Activated CD8-positive, alpha-beta memory T cell treated with anti-CD3 and anti-CD28 coated beads, Interleukin-2, amount 50 U/mL, for 48 hours (primary cell): ENCODE measurements at regions not wholly inside any gene's neighbourhood (a gene's known extent, or its start where the extent isn't known, plus 50 kb on each side); places are given as distances from the start of the nearest gene placed in this dataset.

Experiments used
- DNase-seq: peaks from one replicate; pipeline ENCODE4 v3.0.0-alpha.2; 2020

DNA sequence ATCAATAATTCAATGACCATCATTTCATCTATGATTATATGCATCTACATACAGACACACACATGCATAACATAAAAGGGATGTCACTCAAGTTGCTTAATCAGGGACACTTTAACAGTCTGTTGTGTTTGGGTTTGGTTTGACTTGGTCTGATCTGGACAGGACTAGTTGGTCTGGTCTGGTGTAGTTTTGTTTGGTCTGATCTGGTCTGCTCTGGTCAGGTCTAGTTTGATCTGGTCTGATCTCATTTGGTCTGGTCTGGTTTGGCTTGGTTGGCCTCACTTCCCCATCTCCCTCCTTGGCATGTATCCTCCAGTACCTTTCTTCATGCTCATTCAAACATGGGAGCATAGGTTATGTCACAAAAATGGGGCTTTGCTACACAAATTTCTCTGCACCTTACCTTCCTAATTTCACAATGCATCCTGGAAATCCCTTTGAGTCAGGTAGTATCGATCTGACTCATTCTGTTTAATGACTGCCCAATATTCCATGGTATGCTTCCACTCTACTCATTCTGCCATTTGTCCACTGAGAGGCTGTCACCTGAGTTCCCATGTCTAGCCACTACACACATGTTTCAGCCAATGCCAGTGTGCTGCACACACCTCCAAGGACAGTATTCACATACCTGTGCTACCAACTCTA lies 73.0 kb upstream of the TPM1 start:
- no peak for DNase-seq

- no peak for DNase-seq
These were observed 69.7 kb upstream of the TPM1 start for GRCh38 chr15:62972814-62973213.

- DNase-seq: no peak
These were observed 67.0 kb upstream of the TPM1 start for GRCh38 chr15:62975515-62975914.

DNA sequence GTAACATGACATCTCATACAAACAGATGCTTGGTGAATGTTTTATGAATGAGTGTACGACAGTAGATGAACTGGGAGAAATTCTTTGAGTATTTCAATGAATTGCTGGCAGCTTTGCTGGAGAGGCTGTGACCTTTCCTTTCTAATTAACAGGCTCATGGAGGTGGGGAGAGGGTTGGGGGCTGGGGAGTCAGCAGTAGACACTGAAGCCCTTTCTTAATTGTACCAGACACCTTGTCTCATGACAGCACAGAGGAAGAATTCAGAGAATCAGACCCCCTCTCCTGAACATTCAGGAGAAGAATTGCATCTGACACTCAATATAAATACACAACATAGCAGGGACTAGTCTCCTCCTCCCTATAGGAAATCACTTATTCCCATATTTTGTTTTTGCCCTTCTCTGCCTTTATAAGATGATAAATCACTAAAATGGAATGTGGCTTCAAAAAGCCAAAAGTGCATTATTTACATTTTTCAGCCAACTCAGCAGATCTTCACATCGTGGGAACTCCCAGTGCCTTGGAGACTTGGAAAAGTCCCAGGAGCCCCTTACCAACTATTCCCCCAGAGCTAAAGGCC lies 66.2 kb upstream of the TPM1 start:
- DNase-seq: no peak

GRCh38 chr15:62977952-62978811 lies 64.4 kb upstream of the TPM1 start:
- no peak for DNase-seq

DNA sequence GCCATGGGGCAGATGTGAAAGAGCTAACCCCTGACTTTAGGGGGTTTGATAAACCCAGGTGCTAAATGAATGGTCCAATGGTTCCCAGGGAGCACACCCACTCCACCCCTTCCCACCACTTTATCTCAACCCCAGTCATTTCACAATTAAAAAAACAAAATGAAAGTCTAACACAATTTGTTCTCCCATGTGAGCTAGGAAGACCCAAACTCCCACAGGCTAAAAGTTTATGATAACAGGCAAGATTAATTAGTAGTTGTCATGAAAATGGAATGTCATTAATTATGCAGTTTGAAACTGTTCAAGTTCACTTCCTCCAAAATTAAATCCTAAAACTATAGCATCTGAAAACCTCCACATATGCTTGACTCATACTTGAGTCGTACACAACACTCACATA lies 63.3 kb upstream of the TPM1 start:
- no peak for DNase-seq

GRCh38 chr15:62981071-62981470 lies 61.5 kb upstream of the TPM1 start:
- DNase-seq: no peak

GRCh38 chr15:62983956-62984355 lies 58.6 kb upstream of the TPM1 start:
- DNase-seq: no peak

DNA sequence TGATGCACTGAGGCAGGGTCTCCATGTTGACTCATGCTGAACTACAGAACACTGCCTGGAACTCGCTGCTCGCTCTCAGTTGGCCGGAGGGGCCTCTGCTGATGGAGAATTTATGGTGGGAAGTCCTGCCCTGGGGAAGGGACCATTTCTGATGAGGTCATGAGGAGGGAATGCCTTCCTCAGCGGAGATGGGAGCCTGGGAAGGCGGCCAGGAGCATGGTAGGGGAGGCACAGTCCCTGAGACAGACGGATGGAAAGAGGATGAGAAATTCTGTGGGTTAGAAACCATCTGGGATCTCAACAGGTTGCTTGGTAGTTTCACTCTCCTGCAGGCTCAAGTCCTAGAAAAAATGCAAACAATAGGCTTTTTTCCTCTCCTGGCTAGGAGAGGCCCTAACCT lies 56.8 kb upstream of the TPM1 start:
- no peak for DNase-seq

GRCh38 chr15:62986948-62987347 lies 55.6 kb upstream of the TPM1 start:
- DNase-seq: no peak

- DNase-seq: no peak
These were observed 53.8 kb upstream of the TPM1 start for GRCh38 chr15:62988701-62989100.

DNA sequence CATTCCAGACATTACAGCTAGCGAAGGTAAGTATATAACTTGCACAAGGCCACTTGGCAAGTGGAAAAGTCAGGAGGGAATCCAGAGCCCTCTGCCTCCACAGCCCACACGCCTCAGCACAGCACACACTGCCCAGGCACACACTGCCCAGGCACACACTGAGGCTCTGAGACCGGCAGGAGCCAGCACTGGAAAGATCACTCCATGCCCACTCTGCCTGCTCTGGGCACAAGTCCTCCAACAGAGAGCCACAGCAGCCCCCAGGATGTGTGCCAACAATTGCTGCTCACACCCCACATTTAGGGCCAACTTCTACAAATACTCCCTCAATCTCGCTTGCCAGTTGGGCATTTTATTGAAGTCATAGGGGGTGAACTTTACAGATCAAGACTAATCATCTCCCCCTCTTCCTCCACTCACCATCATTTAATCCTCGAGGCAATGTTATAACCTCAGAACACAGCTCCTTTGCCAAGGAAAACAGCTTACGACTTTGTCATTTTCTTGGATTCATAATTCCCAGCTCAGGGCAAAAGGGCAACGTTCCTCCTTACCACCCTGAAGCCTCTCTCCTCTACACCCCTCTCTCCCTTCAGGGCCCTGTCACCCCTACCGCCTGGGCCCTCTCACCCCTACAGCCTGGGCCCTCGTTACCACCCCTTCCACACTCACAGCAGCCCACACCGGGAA lies 53.0 kb upstream of the TPM1 start:
- no peak for DNase-seq

- no peak for DNase-seq
These were observed 50.8 kb upstream of the TPM1 start for GRCh38 chr15:62991698-62992097.

DNA sequence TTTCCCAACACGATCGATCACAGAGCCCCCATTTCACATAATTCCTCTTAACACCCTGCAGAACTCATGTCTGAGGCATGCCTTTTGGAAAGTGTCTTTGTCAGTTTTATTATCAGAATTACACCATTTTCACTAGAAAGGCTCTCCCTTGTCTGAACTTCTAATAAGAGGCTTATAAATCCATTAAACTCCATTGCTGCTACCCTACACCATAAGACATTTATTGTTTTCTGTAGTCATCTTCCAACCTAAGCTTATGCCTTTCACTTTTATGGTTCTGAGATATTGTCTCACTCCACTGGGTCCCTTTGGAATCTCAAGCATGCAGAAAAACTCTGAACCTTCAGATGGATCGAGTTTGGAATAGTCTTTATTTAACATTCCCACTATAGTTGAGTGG lies 50.2 kb upstream of the TPM1 start:
- DNase-seq: no peak
